Left ventricle myocardium inferior (tissue), 1 donor: ENCODE measurements at regions not wholly inside any gene's neighbourhood (a gene's known extent, or its start where the extent isn't known, plus 50 kb on each side); places are given as distances from the start of the nearest gene placed in this dataset.

Experiments used
- DNase-seq: peaks from one replicate; pipeline ENCODE4 v3.0.0-alpha.2; 2020
- H3K27ac ChIP-seq: fragments of 200-600 bp; replicated peaks from 2 replicates; pipeline ENCODE4 v1.8.0; 2021
- H3K27me3 ChIP-seq: fragments of 200-600 bp; 2 replicates; pipeline ENCODE4 v1.8.0; 2021; ENCODE audit warnings: low read depth
- H3K36me3 ChIP-seq: fragments of 200-600 bp; 2 replicates; pipeline ENCODE4 v1.8.0; 2021
- H3K4me1 ChIP-seq: fragments of 200-600 bp; 2 replicates; pipeline ENCODE4 v1.8.0; 2021
- H3K4me3 ChIP-seq: fragments of 200-600 bp; 2 replicates; pipeline ENCODE4 v1.8.0; 2021; ENCODE audit warnings: mild to moderate bottlenecking, moderate library complexity
- H3K9me3 ChIP-seq: fragments of 200-600 bp; replicated peaks from 2 replicates; pipeline ENCODE4 v1.8.0; 2021
- CTCF ChIP-seq: fragments of 200-600 bp; IDR thresholded peaks from 2 replicates; pipeline ENCODE4 v1.8.0; 2021; ENCODE audit warnings: antibody characterized with exemption, mild to moderate bottlenecking, borderline replicate concordance
- intact Hi-C: fragments of 100-400 bp; cut with micrococcal nuclease; formaldehyde crosslinking; loops from one replicate; pipeline ENCODE4 v1.11.0; 2022
- donor health status: DM: no; HTN: yes; CAD: no; lungs with severe emphysema.

GRCh38 chr5:167065794-167066193, 1225.7 kb upstream of the WWC1 start:
- intact Hi-C loops: no loop called here
- Histone ChIP-seq H3K27me3 (peaks cover 11% of the 10 kb centered on the region), H3K36me3 (no peaks in the 10 kb centered on the region), H3K27ac (no peak overlapping the region), H3K4me1 (no peaks in the 10 kb centered on the region), H3K4me3 (no peak overlapping the region), H3K9me3 (no peaks in the 10 kb centered on the region)
- TF ChIP-seq CTCF: no peak
- DNase-seq: no peak

GRCh38 chr5:167071981-167072610, 1219.3 kb upstream of the WWC1 start:
- no peak for TF ChIP-seq CTCF
- Histone ChIP-seq H3K27ac (no peak overlapping the region), H3K4me3 (no peak overlapping the region), H3K4me1 (no peaks in the 10 kb centered on the region), H3K9me3 (no peaks in the 10 kb centered on the region), H3K27me3 (peaks cover 8% of the 10 kb centered on the region), H3K36me3 (no peaks in the 10 kb centered on the region)
- intact Hi-C loops: no loop called here
- DNase-seq: no peak

- Histone ChIP-seq H3K4me1 (no peaks in the 10 kb centered on the region), H3K27ac (no peak overlapping the region), H3K36me3 (no peaks in the 10 kb centered on the region), H3K4me3 (no peak overlapping the region), H3K27me3 (no peaks in the 10 kb centered on the region), H3K9me3 (no peaks in the 10 kb centered on the region)
- DNase-seq: no peak
- TF ChIP-seq CTCF: no peak
- intact Hi-C loops: no loop called here
Measured at GRCh38 chr5:167081561-167081960, 1209.9 kb upstream of the WWC1 start.

- TF ChIP-seq CTCF: no peak
- H3K27me3 ChIP-seq: no peaks in the 10 kb centered on the region
- intact Hi-C loops: no loop called here
- H3K4me1 ChIP-seq: no peaks in the 10 kb centered on the region
- H3K27ac ChIP-seq: no peak overlapping the region
- no peaks in the 10 kb centered on the region for H3K9me3 ChIP-seq
- H3K4me3 ChIP-seq: no peak overlapping the region
- H3K36me3 ChIP-seq: no peaks in the 10 kb centered on the region
- no peak for DNase-seq
Measured at GRCh38 chr5:167096816-167097215, 1194.6 kb upstream of the WWC1 start.

- DNase-seq: no peak
- Histone ChIP-seq H3K27ac (no peak overlapping the region), H3K9me3 (no peaks in the 10 kb centered on the region), H3K27me3 (no peaks in the 10 kb centered on the region), H3K4me1 (no peaks in the 10 kb centered on the region), H3K4me3 (no peak overlapping the region), H3K36me3 (no peaks in the 10 kb centered on the region)
- no peak for TF ChIP-seq CTCF
- intact Hi-C loops: no loop called here
Measured at GRCh38 chr5:167104351-167104750, 1187.1 kb upstream of the WWC1 start.
